IPS DF 6.9 (cell line): ENCODE measurements at regions not wholly inside any gene's neighbourhood (a gene's known extent, or its start where the extent isn't known, plus 50 kb on each side); places are given as distances from the start of the nearest gene placed in this dataset.

Experiments used
- DNase-seq: peaks from one replicate; pipeline ENCODE4 v3.0.0-alpha.2; 2013; ENCODE audit warnings: low read depth, low spot score
- H3K27ac ChIP-seq: one replicate; pipeline ENCODE4 v1.5.1; 2013; ENCODE audit warnings: low read length, control low read depth
- H3K27me3 ChIP-seq: 2 replicates; pipeline ENCODE4 v1.6.1; 2013; ENCODE audit warnings: mild to moderate bottlenecking, low read length; ENCODE audit not compliant: control insufficient read depth, insufficient read depth
- H3K36me3 ChIP-seq: 2 replicates; pipeline ENCODE4 v1.6.1; 2013; ENCODE audit warnings: low read length; ENCODE audit not compliant: control insufficient read depth, insufficient read depth
- H3K4me1 ChIP-seq: 2 replicates; pipeline ENCODE4 v1.6.1; 2013; ENCODE audit warnings: low read length; ENCODE audit not compliant: control insufficient read depth, insufficient read depth
- H3K4me3 ChIP-seq: 2 replicates; pipeline ENCODE4 v1.5.1; 2013; ENCODE audit warnings: mild to moderate bottlenecking, low read length
- H3K9me3 ChIP-seq: 2 replicates; pipeline ENCODE4 v1.6.1; 2013; ENCODE audit warnings: low read length, inconsistent platforms; ENCODE audit not compliant: control insufficient read depth, insufficient read depth
- WGBS: extraction: QIAGEN DNeasy Blood & Tissue Kit; methylation state at CpG from one replicate; pipeline ENCODE4 v1.1.7; 2013; ENCODE audit warnings: mixed read lengths, missing lambda C conversion rate; ENCODE audit not compliant: insufficient read length, insufficient coverage; 5-methylcytosine and 5-hydroxymethylcytosine counted together

DNA sequence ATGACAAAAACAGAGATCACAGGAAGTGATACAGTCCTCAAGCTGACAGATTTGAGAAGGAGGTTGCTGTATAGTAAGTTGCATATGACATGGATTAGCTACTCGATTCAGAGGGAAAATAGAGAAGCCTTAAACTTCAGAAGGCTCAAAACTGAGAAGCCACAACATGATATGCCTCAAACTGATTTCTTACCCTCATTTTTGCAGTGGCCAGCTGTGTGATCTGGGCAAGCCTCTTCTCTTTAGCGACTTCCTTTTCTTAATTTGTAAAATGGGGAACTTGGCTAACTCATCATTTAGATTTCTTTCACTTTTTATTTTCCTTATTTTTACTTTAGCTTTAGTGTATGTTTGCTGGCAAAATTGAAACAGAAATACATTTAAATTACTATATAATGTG lies 421.1 kb downstream of the KIF4B start:
- H3K9me3 ChIP-seq: no peaks in the 10 kb centered on the region
- H3K4me3 ChIP-seq: no peak overlapping the region
- H3K27ac ChIP-seq: no peak overlapping the region
- H3K4me1 ChIP-seq: no peaks in the 10 kb centered on the region
- DNase-seq: no peak
- no peaks in the 10 kb centered on the region for H3K36me3 ChIP-seq
- WGBS: no CpG with 5 or more reads among the region's 2 CpGs
- no peaks in the 10 kb centered on the region for H3K27me3 ChIP-seq

- no peak for DNase-seq
- Histone ChIP-seq H3K36me3 (no peaks in the 10 kb centered on the region), H3K27ac (no peak overlapping the region), H3K27me3 (no peaks in the 10 kb centered on the region), H3K4me3 (no peak overlapping the region), H3K4me1 (no peaks in the 10 kb centered on the region), H3K9me3 (no peaks in the 10 kb centered on the region)
Observed at GRCh38 chr5:155441849-155442248, 428.3 kb downstream of the KIF4B start.

- H3K27ac ChIP-seq: no peak overlapping the region
- no peak overlapping the region for H3K4me3 ChIP-seq
- H3K9me3 ChIP-seq: no peaks in the 10 kb centered on the region
- no peak for DNase-seq
- no CpG with 5 or more reads among the region's 2 CpGs for WGBS
- no peaks in the 10 kb centered on the region for H3K36me3 ChIP-seq
- no peaks in the 10 kb centered on the region for H3K4me1 ChIP-seq
- no peaks in the 10 kb centered on the region for H3K27me3 ChIP-seq
Observed at GRCh38 chr5:155451106-155451505, 437.6 kb downstream of the KIF4B start.

DNA sequence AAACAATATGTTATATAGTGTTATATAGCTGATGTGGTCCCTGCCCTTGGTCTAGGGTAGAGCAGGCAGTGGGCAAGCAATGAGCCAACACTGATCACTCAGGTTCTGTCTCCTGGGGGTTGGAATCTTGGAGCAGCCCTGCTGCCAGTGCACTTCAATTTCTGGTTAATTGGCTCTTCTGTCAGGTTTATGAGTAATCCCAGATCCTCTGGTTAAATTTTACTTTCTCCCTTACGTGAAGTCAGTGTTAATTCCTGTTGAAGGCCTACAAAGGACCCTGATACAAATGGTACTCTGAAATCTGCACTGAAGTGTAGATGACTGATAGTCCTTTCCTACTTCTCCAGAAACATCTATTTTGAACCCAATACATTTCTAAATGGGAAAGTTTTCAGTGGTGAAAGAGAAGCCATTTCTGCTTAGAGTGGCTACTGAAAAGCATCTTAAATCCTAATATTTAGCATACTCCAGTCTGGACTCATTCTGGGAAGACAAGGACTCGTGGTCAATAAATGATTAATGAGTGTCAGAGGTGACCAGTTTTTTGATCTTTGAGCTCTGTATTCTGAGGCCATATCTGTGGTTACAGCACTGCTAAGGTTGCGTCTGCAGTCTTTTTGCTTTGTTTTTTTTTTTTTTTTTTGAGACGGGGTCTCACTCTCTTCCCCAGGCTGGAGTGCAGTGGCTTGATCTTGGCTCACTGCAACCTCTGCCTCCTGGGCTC lies 442.4 kb downstream of the KIF4B start:
- no CpG with 5 or more reads among the region's 4 CpGs for whole genome bisulfite sequencing
- Histone ChIP-seq H3K27me3 (no peaks in the 10 kb centered on the region), H3K27ac (no peak overlapping the region), H3K4me3 (no peak overlapping the region), H3K9me3 (no peaks in the 10 kb centered on the region), H3K36me3 (no peaks in the 10 kb centered on the region), H3K4me1 (no peaks in the 10 kb centered on the region)
- no peak for DNase-seq

DNA sequence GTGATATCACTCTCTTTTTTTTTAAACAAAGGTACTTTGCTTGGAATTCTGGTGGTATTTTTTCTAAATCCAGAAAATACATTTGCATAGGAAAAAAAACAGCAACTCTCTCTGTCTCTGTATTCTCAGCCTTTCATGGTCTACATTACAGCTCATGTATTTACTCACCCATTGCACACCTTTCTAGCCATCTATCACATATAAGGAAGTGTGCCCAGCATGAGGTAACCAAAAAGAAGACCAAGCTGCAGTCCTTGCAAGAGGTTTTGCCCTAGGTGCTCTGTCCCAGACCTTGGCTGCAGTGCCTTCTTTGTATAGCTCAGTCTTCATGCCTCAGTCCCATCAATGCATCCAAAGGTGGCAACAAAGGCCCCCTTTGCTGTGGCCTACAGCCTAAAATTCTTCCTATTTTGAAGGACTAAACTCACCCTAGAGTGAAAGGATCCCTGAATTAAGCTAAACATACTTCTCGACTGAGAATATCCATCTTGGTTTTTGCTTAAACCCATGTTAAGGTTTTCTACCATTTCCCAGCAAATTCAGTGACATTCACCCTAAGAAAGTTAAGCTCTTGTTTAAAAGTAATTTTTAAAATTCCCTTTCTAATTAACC lies 446.4 kb downstream of the KIF4B start:
- no peak overlapping the region for H3K4me3 ChIP-seq
- no CpG with 5 or more reads among the region's 1 CpG for WGBS
- H3K4me1 ChIP-seq: no peaks in the 10 kb centered on the region
- H3K36me3 ChIP-seq: no peaks in the 10 kb centered on the region
- no peak overlapping the region for H3K27ac ChIP-seq
- no peaks in the 10 kb centered on the region for H3K9me3 ChIP-seq
- H3K27me3 ChIP-seq: no peaks in the 10 kb centered on the region
- DNase-seq: no peak

- H3K4me3 ChIP-seq: no peak overlapping the region
- no peaks in the 10 kb centered on the region for H3K4me1 ChIP-seq
- no peaks in the 10 kb centered on the region for H3K9me3 ChIP-seq
- no peaks in the 10 kb centered on the region for H3K36me3 ChIP-seq
- no peaks in the 10 kb centered on the region for H3K27me3 ChIP-seq
- no peak for DNase-seq
- WGBS: no CpG with 5 or more reads among the region's 2 CpGs
- H3K27ac ChIP-seq: no peak overlapping the region
Observed at GRCh38 chr5:155460501-155460931, 447.0 kb downstream of the KIF4B start.

GRCh38 chr5:155461304-155461703 lies 447.7 kb downstream of the KIF4B start:
- Histone ChIP-seq H3K27ac (no peak overlapping the region), H3K27me3 (no peaks in the 10 kb centered on the region)
- DNase-seq: no peak

DNA sequence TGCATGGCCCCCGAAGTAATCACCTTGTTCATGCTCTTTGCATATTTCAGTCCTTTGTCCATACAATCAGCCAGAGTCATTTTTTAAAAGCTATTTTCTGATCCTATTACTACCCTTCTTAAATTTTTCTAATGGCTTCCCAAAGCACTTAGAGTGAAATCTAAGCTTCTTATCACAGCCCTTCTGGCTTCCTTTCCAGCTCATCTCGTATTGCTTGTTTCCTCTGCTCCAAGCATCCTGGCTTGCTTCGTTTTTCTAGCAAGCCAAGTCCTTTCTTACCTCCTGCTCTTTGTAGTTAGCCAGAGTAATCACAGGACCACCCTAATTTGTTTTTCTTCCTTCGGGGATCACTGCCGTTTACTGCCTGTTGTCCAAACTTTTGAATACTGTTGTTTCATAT lies 453.3 kb downstream of the KIF4B start:
- H3K9me3 ChIP-seq: no peaks in the 10 kb centered on the region
- WGBS: no CpG with 5 or more reads among the region's 5 CpGs
- no peaks in the 10 kb centered on the region for H3K4me1 ChIP-seq
- no peak for DNase-seq
- H3K27ac ChIP-seq: no peak overlapping the region
- no peaks in the 10 kb centered on the region for H3K36me3 ChIP-seq
- H3K4me3 ChIP-seq: no peak overlapping the region
- H3K27me3 ChIP-seq: no peaks in the 10 kb centered on the region

More at GRCh38 chr5:155461304-155461703, 447.7 kb downstream of the KIF4B start:
- WGBS: no CpG with 5 or more reads among the region's 4 CpGs
- Histone ChIP-seq H3K36me3 (no peaks in the 10 kb centered on the region), H3K4me1 (no peaks in the 10 kb centered on the region), H3K9me3 (no peaks in the 10 kb centered on the region), H3K4me3 (no peak overlapping the region)

GRCh38 chr5:155471027-155471426 lies 457.5 kb downstream of the KIF4B start:
- no CpG with 5 or more reads among the region's 3 CpGs for WGBS
- DNase-seq: no peak

GRCh38 chr5:155472780-155473179 lies 459.2 kb downstream of the KIF4B start:
- H3K27ac ChIP-seq: no peak overlapping the region
- DNase-seq: no peak
- H3K9me3 ChIP-seq: no peaks in the 10 kb centered on the region
- H3K4me3 ChIP-seq: no peak overlapping the region
- H3K4me1 ChIP-seq: no peaks in the 10 kb centered on the region
- WGBS: no CpG with 5 or more reads among the region's 2 CpGs
- no peaks in the 10 kb centered on the region for H3K36me3 ChIP-seq
- no peaks in the 10 kb centered on the region for H3K27me3 ChIP-seq

More at GRCh38 chr5:155471027-155471426, 457.5 kb downstream of the KIF4B start:
- Histone ChIP-seq H3K9me3 (no peaks in the 10 kb centered on the region), H3K27ac (no peak overlapping the region), H3K27me3 (no peaks in the 10 kb centered on the region), H3K4me3 (no peak overlapping the region), H3K36me3 (no peaks in the 10 kb centered on the region), H3K4me1 (no peaks in the 10 kb centered on the region)

- H3K27me3 ChIP-seq: no peaks in the 10 kb centered on the region
- no peak overlapping the region for H3K27ac ChIP-seq
- no CpG with 5 or more reads among the region's 2 CpGs for whole genome bisulfite sequencing
- no peaks in the 10 kb centered on the region for H3K9me3 ChIP-seq
- H3K4me1 ChIP-seq: no peaks in the 10 kb centered on the region
- peak; percentile 9 for DNase-seq
- H3K4me3 ChIP-seq: no peak overlapping the region
- no peaks in the 10 kb centered on the region for H3K36me3 ChIP-seq
Observed at GRCh38 chr5:155475318-155475717, 461.8 kb downstream of the KIF4B start.
